ENCODE measurements at regions not wholly inside any gene's neighbourhood (a gene's known extent, or its start where the extent isn't known, plus 50 kb on each side); places are given as distances from the start of the nearest gene placed in this dataset.

DNA sequence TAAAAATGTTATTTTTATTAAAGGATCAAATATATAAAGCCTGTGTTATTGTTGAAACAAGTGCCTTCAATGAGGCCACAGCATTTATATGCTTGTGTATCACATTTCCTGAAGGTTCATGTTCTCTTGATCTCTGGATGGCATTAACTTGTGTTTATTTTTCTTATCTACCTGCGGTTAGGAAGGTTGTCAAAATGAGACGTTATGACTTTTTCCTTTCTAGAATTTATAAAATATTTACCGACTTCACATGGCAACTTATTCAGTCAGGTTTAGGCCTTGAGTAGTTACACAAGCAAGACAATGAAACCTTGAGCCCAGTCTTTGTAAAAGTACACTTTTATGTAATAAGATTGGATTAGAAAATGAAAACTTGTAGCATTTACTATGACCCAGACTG, 196.4 kb upstream of the ACVR2A start:
- TF ChIP-seq CTCF (conservative IDR thresholded peaks at IDR 0.05 in 1 of 2, IDR thresholded peaks at IDR 0.05 in 1 of 2; ENCODE audit: low read depth in 1 of 2, low read length in 2 of 2) = no peak
- TF ChIP-seq EZH2 (IDR thresholded peaks at IDR 0.05; ENCODE audit: low read length, missing control alignments) = no peak

Measured in fibroblast of lung (primary cell).